Stomach (tissue), 4 donors: ENCODE measurements at regions not wholly inside any gene's neighbourhood (a gene's known extent, or its start where the extent isn't known, plus 50 kb on each side); places are given as distances from the start of the nearest gene placed in this dataset.

Source experiments
- EP300 ChIP-seq: sonication (generic); formaldehyde crosslinking; IDR thresholded peaks from one replicate; pipeline ENCODE4 v1.6.1; 2017; ENCODE audit warnings: antibody characterized with exemption
- POLR2AphosphoS5 ChIP-seq, 3 donors: sonication (generic); formaldehyde crosslinking; IDR thresholded peaks; one replicate each; pipeline ENCODE4 v1.6.1; 2016; ENCODE audit warnings: antibody characterized with exemption in 3 of 3
- TF ChIP-seq, protein P1 (sequence below), 7 experiments: fragments of 450-650 bp in 4 of 7; fragments of 200-600 bp in 3 of 7; sonication (generic) in 3 of 7; IDR thresholded peaks; one replicate each; pipeline ENCODE4 v1.5.1; 2016 to 2019; ENCODE audit warnings: antibody characterized with exemption in 7 of 7, control low read depth in 2 of 7, mild to moderate bottlenecking in 1 of 7

DNA sequence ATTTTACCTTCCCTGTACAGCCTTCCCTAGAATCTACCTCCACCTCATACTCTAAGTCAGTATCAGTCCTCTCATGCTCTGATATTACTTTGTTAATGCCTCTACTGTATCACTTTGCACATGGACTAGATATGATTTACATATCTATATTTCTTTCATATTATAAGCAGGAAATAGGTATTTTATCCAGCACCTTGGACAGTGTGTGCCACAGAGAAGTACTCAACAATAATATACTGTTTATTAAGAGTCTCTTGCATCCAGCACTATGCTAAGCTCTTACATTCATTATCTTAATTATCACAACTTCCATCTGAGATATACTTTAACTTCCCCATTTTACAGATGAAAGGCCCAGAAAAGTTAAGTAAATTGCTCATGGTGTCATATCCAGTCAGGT is 247.9 kb upstream of the DAB1 start:
- TF ChIP-seq, protein P1, sequence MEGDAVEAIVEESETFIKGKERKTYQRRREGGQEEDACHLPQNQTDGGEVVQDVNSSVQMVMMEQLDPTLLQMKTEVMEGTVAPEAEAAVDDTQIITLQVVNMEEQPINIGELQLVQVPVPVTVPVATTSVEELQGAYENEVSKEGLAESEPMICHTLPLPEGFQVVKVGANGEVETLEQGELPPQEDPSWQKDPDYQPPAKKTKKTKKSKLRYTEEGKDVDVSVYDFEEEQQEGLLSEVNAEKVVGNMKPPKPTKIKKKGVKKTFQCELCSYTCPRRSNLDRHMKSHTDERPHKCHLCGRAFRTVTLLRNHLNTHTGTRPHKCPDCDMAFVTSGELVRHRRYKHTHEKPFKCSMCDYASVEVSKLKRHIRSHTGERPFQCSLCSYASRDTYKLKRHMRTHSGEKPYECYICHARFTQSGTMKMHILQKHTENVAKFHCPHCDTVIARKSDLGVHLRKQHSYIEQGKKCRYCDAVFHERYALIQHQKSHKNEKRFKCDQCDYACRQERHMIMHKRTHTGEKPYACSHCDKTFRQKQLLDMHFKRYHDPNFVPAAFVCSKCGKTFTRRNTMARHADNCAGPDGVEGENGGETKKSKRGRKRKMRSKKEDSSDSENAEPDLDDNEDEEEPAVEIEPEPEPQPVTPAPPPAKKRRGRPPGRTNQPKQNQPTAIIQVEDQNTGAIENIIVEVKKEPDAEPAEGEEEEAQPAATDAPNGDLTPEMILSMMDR (IDR thresholded peaks at IDR 0.05) = no peak
- no peak for TF ChIP-seq EP300
- TF ChIP-seq POLR2AphosphoS5 (IDR thresholded peaks at IDR 0.05) = no peak
